Mammary epithelial cell (primary cell): ENCODE measurements at regions not wholly inside any gene's neighbourhood (a gene's known extent, or its start where the extent isn't known, plus 50 kb on each side); places are given as distances from the start of the nearest gene placed in this dataset.

ENCODE experiments used
- CTCF ChIP-seq, 2 donors: IDR thresholded peaks in 1 of 2; conservative IDR thresholded peaks in 1 of 2; 2 replicates each; pipeline ENCODE4 v1.5.1; 2011 to 2012; ENCODE audit warnings: inconsistent platforms in 2 of 2, low read length in 2 of 2, mild to moderate bottlenecking in 2 of 2, control low read depth in 1 of 2, low read depth in 1 of 2; ENCODE audit not compliant: insufficient read depth in 1 of 2; ENCODE audit errors: extremely low read depth in 1 of 2
- EZH2 ChIP-seq: IDR thresholded peaks from 2 replicates; pipeline ENCODE4 v1.6.1; 2012; ENCODE audit warnings: low read length, inconsistent platforms, borderline replicate concordance

GRCh38 chr1:203404546-203404945 lies 53.6 kb upstream of the FMOD start:
- TF ChIP-seq CTCF (conservative IDR thresholded peaks at IDR 0.05 in 1 of 2, IDR thresholded peaks at IDR 0.05 in 1 of 2; ENCODE audit: extremely low read depth in 1 of 2, insufficient read depth in 1 of 2, low read depth in 1 of 2, low read length in 2 of 2) = no peak
- no peak for TF ChIP-seq EZH2
